ENCODE measurements at regions not wholly inside any gene's neighbourhood (a gene's known extent, or its start where the extent isn't known, plus 50 kb on each side); places are given as distances from the start of the nearest gene placed in this dataset.
"Not testable (repeated sequence)": the region's sequence is repeated elsewhere in the genome, so short reads cannot be mapped to it uniquely, and the experiment has no call there.

GRCh38 chr1:103273106-103273505, 164.8 kb upstream of the COL11A1 start:
- H3K27ac ChIP-seq, result no peak overlapping the region
- TF ChIP-seq ZFX (IDR thresholded peaks at IDR 0.05), result no peak
- TF ChIP-seq CTCF (conservative IDR thresholded peaks at IDR 0.05), result no peak

GRCh38 chr1:103271471-103271870, 163.1 kb upstream of the COL11A1 start:
- H3K27ac ChIP-seq, result not testable (repeated sequence)

GRCh38 chr1:103267893-103268292, 159.6 kb upstream of the COL11A1 start:
- TF ChIP-seq CTCF (conservative IDR thresholded peaks at IDR 0.05), result peak; percentile 42
- TF ChIP-seq ZFX (IDR thresholded peaks at IDR 0.05), result no peak
- H3K27ac ChIP-seq, result no peak overlapping the region

- H3K27ac ChIP-seq, result no peak overlapping the region
- TF ChIP-seq ZFX (IDR thresholded peaks at IDR 0.05) (no peak), CTCF (conservative IDR thresholded peaks at IDR 0.05) (no peak)
These were observed 158.9 kb upstream of the COL11A1 start for GRCh38 chr1:103267266-103267665.

GRCh38 chr1:103266036-103266435, 157.7 kb upstream of the COL11A1 start:
- TF ChIP-seq ZFX (IDR thresholded peaks at IDR 0.05) (no peak), CTCF (conservative IDR thresholded peaks at IDR 0.05) (no peak)
- no peak overlapping the region for H3K27ac ChIP-seq

- TF ChIP-seq ZFX (IDR thresholded peaks at IDR 0.05), result no peak
- no peak for TF ChIP-seq CTCF (conservative IDR thresholded peaks at IDR 0.05)
- H3K27ac ChIP-seq, result no peak overlapping the region
These were observed 157.2 kb upstream of the COL11A1 start for GRCh38 chr1:103265551-103265950.

- no peak overlapping the region for H3K27ac ChIP-seq
- no peak for TF ChIP-seq ZFX (IDR thresholded peaks at IDR 0.05)
These were observed 151.7 kb upstream of the COL11A1 start for GRCh38 chr1:103259982-103260381.

- no peak overlapping the region for H3K27ac ChIP-seq
- TF ChIP-seq ZFX (IDR thresholded peaks at IDR 0.05), result no peak
- no peak for TF ChIP-seq CTCF (conservative IDR thresholded peaks at IDR 0.05)
These were observed 148.2 kb upstream of the COL11A1 start for GRCh38 chr1:103256490-103256889.

GRCh38 chr1:103254691-103255090, 146.4 kb upstream of the COL11A1 start:
- no peak overlapping the region for H3K27ac ChIP-seq
- no peak for TF ChIP-seq ZFX (IDR thresholded peaks at IDR 0.05)
- no peak for TF ChIP-seq CTCF (conservative IDR thresholded peaks at IDR 0.05)

Measured in C4-2B (cell line).